Peyer's patch (tissue), 4 donors: ENCODE measurements at regions not wholly inside any gene's neighbourhood (a gene's known extent, or its start where the extent isn't known, plus 50 kb on each side); places are given as distances from the start of the nearest gene placed in this dataset.

ENCODE experiments used
- POLR2A ChIP-seq, 2 donors: fragments of 450-650 bp; IDR thresholded peaks; one replicate each; pipeline ENCODE4 v1.5.1; 2017; ENCODE audit warnings: antibody characterized with exemption in 2 of 2, mild to moderate bottlenecking in 2 of 2, moderate library complexity in 2 of 2
- TF ChIP-seq, protein P1 (sequence below), 6 experiments: fragments of 450-650 bp in 4 of 6; fragments of 200-600 bp in 2 of 6; sonication (generic) in 1 of 6; IDR thresholded peaks; one replicate each; pipeline ENCODE4 v1.5.1; 2017 to 2019; ENCODE audit warnings: antibody characterized with exemption in 6 of 6, mild to moderate bottlenecking in 3 of 6, moderate library complexity in 1 of 6

DNA sequence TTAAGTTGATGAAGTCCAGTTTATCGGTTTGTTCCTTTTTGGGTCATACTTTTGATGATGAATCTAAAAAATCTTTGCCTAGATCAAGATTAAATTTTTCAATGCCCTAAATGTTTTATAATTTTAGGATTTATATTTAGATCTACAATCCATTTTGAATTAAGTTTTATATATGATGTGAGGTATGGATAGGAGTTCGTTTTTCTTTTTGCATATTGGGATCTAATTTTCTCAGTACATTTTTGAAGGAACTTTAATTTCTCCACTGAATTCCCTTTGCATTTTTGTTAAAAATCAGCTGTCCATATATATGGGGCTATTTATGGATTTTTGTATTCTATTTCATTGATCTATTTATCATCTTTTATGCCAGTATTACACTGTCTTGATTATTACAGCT is 125.5 kb upstream of the HS3ST2 start:
- TF ChIP-seq, protein P1, sequence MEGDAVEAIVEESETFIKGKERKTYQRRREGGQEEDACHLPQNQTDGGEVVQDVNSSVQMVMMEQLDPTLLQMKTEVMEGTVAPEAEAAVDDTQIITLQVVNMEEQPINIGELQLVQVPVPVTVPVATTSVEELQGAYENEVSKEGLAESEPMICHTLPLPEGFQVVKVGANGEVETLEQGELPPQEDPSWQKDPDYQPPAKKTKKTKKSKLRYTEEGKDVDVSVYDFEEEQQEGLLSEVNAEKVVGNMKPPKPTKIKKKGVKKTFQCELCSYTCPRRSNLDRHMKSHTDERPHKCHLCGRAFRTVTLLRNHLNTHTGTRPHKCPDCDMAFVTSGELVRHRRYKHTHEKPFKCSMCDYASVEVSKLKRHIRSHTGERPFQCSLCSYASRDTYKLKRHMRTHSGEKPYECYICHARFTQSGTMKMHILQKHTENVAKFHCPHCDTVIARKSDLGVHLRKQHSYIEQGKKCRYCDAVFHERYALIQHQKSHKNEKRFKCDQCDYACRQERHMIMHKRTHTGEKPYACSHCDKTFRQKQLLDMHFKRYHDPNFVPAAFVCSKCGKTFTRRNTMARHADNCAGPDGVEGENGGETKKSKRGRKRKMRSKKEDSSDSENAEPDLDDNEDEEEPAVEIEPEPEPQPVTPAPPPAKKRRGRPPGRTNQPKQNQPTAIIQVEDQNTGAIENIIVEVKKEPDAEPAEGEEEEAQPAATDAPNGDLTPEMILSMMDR (IDR thresholded peaks at IDR 0.05) = no peak
- no peak for TF ChIP-seq POLR2A (IDR thresholded peaks at IDR 0.05)
